ENCODE measurements at regions not wholly inside any gene's neighbourhood (a gene's known extent, or its start where the extent isn't known, plus 50 kb on each side); places are given as distances from the start of the nearest gene placed in this dataset.

DNA sequence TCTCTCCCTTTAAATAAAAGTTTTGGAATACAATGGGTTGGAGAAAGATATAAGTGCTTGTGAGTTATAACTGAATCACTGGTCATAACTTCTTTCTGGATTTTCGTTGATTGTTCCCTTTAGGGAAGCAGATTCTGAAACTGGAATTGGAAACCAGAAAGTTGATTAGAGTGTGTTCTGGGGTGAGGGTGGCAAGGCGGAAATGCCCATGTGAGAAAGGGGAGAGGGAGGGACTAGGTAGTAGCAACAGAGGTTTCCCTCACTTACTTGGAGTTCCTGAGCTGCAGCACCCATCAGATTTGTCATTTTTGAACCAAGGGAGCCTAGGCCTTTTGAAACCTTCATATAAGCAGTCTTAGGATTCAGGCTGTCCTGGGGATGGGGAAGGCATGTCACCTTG lies 453.4 kb downstream of the KCNJ3 start:
- ATAC-seq, result no peak
- DNase-seq, result no peak

DNA sequence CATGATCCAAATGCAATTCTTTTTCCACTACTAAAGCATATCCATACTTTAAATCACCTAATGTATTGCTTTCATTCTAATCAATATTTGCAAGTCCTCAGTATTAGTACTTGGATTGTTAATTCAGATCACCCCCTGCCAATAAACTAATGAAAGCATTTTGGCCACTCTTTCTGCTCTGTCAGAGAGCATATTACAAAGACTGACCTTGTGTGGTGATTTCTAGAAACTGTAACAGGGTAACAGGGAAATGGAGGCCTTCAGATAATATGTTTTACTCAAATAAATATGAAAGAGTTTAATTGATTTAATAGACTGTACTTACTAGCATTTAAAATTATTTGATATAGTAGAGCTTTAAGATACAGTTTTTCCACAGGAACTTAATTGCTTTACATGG lies 453.0 kb downstream of the KCNJ3 start:
- ATAC-seq (no peak), DNase-seq (no peak)

DNA sequence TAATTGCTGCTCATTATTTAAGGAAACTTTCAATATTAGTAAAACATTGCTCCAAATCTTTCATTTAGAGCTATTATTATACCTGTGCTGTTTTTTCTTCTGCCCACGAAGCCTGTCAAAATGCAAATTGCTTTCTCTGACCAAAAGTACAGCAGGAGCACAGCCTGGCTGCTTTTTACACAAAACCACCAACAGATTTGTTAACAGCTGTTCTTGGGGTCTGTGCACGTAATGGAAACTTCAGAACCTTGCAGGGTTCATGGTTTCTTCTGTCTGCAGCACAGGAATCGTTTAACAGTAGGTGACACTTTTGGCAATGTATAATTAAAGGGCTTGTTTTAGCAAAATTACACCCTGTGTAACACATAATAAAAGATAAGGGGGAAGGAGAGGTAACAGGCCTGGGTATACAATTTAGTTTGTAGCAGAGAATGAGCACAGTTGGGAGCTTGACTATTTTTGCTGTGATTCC lies 447.3 kb downstream of the KCNJ3 start:
- DNase-seq, result no peak
- no peak for ATAC-seq

DNA sequence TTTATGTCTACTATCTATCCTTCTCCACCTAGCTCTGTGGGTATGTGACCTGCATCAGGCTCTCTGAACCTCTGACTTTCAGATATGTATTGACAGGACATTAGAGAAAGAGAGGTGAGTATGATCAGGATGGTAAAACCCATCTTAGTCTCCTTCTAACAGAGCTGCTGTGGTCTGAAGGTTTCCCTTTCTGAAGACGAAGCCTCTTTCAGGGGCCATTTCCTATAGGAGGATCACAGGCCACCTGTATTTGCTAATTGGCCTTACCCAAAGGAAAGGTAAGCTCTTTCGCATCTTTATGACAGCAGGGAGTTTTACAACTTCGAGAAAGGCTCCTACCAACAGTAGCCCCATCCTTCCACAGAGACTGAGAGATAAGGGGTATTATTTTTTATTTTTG lies 442.9 kb downstream of the KCNJ3 start:
- ATAC-seq (no peak), DNase-seq (no peak)

DNA sequence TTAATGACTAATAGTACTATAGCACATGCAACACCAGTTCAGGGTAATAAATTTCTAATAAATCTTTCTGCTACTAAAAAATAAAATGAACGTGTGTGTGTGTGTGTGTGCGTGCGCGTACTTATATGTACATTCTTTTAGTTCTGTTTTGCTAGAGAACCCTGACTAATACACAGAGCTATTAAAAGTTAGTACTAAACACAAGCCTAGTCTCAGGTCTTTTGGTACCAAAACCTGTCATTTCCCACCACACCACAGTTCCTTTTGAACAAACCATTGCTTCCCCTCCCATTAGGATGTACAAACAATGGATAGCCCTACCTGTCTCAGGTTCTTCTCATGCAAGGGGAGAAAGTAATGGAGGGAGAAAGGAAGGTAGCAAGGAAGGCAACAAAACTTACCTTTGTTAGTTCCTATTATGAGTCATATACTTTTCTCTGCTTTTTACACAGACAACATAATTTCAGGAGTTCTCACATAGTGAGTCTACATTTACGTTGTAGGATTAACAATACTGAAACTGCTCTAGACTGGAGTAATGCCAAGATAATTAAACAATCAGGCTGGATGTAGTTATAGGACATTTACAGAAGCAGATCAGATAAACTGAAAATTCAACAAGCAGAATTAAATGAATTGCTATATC lies 427.2 kb downstream of the KCNJ3 start:
- no peak for ATAC-seq

DNA sequence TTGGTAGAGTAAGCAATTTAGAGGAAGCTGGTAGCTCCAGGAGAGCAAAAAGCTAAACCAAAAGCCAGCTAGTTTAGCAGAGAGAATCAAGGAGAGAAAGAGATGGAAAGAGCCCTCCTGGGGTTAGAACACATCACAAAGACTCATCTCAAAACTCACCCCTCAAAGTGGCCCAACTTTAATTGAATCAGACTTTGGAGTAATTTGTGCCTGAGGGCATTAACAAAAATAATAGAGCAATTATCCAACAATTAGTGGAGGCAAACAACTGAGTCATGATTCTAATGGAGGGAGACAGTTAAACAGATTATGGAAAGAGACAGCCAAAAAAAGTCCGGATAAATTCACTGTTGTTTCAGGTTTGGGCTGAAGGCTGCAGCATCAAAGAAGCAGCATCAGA lies 417.4 kb downstream of the KCNJ3 start:
- DNase-seq, result no peak
- ATAC-seq, result no peak

More for the DNA sequence above, 427.2 kb downstream of the KCNJ3 start:
- no peak for DNase-seq

DNA sequence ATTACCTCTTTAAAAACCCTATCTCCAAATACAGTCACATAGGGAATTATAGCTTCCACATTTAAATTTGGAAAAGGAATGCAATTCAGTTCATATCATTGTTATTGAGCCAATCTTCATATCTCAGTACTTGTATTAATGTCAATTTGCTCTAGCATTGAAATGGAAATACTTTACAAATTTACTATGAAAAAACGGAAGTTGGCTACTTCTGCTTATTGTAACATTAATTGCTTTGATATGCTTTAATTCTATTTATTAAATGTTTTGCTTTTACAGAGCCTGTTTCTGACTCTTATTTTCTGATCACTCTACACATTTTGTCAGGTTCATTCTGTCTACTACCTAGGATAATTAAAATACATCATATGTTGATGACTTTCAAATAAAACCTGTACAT lies 412.6 kb downstream of the KCNJ3 start:
- ATAC-seq (no peak), DNase-seq (no peak)

DNA sequence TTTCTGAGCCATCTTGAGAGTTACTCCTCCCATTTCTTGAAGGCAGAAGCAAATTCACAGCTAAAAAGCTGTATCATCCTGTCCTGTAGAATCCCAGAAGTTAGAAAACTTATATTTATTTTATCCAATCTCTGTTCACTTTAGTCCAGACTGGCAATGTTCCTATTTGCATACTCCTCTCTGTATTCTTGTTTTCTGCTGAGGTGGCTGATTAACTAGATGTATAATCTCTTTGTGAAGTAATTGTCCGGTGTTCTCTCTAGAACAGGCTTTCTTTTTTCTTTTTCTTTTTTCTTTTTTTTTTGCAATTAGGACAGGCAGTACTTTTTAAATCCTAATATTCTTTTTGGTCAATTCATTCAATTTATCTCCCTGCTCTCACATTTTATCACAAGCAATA lies 411.0 kb downstream of the KCNJ3 start:
- DNase-seq, result no peak
- ATAC-seq, result no peak

DNA sequence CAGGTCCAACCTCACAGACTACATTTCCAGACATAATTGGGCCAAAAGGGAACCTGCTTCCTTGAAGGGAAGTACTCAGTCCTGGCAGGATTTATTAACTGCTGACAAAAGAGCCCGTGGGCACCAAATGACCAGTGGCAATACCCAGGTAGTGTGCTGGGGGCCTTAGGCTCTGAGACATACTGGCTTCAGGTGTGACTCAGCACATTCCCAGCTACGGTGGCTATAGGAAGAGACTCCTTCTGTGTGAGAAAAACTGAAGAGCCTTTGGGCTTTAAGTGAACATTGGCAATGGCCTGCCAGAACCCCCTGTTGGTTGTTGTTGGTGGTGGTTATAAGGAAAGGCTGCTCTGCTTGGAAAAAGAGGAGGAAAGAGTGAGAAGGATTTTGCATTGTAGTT lies 401.8 kb downstream of the KCNJ3 start:
- DNase-seq (no peak), ATAC-seq (no peak)

DNA sequence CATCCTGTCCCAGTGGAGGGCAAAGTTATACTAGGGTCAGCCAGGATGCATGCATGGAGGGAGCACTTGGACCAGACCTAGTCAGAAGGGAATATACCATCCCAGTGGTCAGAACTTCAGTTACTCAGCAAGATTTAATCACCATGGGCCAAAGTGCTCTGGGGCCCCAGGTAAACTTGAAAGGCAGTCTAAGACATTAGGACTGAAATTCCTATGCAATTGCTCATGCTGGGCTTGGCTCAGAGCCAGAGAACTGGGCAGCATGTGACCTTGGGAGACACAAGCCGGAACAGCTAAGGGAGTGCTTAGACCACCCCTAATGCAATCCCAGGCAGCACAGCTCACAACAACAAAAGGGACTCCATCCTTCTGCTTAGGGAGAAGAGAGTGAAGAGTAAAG lies 401.3 kb downstream of the KCNJ3 start:
- DNase-seq, result no peak
- ATAC-seq, result no peak

DNA sequence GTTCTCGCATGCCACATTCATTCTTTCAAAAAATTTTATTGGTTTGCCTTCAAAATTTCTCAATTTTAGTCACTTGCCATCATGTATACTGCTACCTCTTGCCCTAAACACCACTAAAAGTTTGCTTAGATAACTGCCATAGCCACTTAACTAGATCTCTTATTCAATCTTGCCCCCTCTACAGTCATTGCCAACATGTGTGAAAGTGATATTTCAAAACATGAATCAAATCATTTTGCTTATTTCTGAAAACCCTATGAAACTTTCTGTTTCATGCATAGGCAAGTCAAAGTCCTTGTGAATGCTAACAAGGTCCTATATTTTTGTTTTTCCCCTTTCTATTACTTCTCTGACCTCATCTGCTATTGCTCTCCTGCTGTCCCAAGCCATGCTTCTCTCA lies 397.1 kb downstream of the KCNJ3 start:
- DNase-seq (no peak), ATAC-seq (no peak)

DNA sequence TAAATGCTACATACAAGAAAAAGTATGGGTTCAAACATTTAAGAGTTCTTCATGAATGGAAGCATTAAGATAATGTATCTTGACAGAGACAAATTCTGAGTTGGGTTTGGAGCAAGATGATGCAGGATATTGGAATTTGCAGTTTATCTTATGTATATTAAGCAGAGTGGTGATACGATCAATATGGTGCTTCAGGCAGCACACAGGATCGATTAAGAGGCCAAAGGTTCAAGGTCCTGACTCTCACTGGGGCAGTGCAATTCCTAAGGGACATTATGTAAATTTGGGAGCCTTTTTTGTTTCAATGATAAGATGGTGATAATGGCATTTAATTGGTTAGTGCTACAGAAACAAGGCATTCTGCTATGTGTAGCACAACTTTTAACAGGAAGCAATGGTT lies 381.9 kb downstream of the KCNJ3 start:
- ATAC-seq (no peak), DNase-seq (no peak)

DNA sequence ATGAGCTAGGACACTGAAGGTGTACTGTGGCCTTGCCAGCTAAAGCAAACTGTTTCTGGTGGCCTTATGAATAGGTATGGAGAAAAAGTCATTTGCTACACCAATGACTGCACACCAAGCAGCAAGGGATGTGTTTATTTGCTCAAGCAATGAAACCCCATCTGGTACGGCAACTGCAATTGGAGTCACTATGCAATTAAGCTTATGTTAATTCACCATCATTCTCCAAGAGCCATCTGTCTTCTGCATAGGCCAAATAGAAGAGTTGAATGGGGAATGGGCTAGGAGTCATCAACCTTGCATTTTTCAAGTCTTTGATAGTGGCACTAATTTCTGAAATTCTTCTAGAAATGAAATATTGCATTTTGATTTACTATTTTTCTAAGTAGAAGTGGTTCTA lies 372.0 kb downstream of the KCNJ3 start:
- no peak for ATAC-seq

DNA sequence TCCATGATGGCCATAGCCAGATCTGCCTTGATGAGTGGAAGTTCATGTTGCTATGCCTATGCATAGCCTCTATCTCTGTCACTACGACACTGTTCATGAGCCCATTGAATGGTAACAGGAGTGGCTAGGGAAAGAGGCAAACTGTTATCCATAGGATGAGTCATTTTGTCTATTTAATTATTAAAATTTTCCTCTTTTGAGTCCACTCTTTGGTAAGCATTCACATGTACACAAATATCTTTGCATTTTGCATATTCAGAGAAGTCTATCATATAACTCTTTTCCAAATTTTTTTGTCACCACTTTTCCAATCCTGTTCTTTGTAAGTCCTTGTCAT lies 364.4 kb downstream of the KCNJ3 start:
- DNase-seq, result no peak
- no peak for ATAC-seq

More for the DNA sequence above, 372.0 kb downstream of the KCNJ3 start:
- DNase-seq, result no peak

DNA sequence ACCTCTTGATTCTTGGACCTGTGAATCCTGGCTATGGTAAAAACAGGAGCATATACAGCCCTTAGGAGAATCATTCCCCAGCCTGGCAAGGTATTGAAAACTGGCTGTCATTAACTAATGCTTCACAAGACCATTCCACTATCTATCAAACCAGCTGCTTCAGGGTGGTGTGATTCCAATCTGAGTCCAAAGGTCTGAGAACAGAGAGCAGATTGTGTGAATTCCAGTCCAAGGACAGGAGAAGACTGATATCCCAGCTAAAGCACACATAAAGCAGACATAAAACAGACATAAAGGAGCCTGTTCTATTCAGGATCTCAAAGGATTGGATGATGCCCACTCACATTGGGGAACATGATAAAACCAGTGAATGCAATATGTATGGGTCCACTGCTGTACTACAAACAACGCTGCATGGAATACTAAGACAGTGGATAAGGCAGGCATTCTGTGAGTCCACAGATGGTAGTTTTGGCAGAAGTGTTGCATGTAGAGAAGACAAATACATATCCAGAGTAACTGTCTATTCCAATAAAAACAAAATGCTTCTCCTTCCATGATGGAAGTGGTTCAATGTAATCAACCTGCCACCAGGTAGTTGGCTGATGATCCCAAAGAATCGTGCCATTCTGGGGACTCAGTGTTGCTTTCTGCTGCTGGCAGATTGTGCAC lies 363.9 kb downstream of the KCNJ3 start:
- no peak for DNase-seq
- ATAC-seq, result no peak

DNA sequence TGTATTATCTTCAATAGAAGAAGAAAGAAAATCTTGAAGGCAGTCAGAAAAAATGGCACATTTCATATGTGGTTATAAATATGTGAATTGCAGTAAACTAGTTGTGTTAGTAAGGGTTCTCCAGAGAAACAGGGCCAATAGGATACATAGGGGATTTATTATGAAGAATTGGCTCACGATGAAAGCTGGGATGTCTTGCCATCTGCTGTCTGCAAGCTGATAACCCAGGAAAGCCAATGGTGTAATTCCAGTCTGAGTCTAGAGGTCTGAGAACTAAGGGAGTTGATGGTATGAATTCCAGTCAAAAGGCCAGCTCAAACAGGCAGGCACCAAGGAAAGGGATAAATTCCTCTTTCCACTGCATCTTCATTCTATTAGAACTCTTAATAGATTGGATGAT lies 362.4 kb downstream of the KCNJ3 start:
- DNase-seq, result no peak

DNA sequence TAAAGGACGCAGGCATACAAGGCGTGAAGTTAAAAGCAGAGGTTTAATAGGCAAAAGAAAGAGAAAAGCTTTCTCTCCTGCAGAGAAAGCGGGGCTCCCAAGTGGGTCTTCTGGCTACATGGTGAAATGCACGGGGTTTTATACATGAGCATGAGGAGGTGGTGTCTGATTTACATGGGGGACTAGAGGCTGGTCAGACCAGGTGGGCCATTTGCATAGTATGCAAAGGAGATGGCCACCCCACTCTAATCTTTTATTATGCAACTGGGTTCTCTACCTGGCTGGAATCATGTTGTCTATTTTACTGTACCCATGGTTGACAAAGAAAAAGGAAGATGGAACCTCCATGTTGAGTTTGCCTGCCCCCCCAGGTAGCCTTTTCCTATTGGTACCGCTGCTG lies 356.2 kb downstream of the KCNJ3 start:
- no peak for DNase-seq
- ATAC-seq, result no peak

More for the DNA sequence above, 362.4 kb downstream of the KCNJ3 start:
- ATAC-seq, result no peak

DNA sequence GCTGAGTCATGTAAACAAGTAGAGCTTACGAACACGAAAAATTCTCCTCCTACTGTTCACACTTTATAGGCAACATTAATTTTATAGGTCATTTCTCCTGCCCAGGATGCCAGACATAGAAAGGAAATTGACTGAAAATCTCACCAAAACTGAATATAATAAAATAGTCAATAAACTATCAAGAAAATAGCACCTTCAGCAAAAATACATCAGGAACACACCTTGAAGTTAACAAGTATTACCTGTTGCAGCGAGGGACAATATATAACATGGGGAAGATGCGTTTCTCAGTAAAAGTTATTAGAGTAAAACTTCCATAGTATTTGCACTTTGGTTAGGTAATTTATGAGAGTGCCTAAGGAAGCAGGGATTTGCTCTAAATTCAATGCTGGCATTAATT lies 344.6 kb downstream of the KCNJ3 start:
- ATAC-seq (no peak), DNase-seq (no peak)

DNA sequence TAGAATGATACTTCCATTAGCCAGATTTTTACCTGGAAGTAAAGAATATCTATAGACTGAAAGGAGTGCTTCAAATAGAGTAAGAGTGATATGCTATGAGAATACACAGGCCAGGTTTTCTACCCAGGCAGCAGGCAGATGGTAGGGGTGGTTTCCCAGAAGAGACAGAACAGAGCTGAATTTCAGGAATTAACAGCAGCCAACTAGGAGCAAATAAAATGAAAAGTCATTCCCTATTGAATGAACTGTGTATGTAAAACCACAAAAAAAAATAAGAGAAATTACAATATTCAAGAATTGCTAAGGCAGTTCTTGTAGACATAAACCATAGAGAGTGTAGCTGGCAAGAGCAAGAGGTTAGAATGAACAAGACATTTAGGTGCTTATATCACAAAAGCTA lies 336.8 kb downstream of the KCNJ3 start:
- no peak for DNase-seq

DNA sequence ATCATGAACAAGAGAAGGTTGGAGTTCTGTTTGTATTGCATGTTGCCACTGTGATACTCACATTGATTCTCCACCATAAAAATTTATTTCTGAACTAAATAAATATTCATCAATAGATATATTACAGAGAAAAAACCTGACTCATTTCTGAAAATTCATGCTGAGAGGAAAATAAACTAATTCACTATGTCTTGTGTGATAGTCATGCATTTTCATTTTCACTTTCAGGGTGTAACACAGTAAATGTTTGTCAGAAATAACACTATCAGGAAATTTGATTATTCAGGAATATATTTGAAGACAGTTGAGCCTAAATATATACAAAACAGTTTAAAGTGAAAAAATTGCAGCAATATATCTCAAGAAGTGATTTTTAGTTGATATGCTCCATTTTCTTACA lies 335.2 kb downstream of the KCNJ3 start:
- no peak for ATAC-seq
- no peak for DNase-seq

More for the DNA sequence above, 336.8 kb downstream of the KCNJ3 start:
- no peak for ATAC-seq

DNA sequence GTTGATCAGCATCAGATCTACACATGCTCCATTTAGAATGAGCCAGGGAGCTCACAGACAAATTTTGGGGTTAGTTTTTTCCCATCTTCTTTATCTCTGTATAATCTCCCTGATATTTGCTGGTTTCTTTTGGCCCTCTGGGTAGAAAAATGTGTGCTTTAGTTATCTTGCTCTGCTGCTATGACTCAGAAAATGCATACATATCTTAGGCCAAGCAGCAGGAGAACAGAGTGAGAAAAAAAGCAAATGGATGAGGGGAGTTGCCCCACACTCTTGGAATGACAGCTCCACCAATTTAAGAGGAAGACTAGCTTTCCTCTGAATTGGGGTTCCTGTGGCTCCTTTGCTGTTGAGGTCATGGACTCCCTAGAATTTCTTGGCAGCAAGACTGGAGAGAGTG lies 331.8 kb downstream of the KCNJ3 start:
- DNase-seq (no peak), ATAC-seq (no peak)

DNA sequence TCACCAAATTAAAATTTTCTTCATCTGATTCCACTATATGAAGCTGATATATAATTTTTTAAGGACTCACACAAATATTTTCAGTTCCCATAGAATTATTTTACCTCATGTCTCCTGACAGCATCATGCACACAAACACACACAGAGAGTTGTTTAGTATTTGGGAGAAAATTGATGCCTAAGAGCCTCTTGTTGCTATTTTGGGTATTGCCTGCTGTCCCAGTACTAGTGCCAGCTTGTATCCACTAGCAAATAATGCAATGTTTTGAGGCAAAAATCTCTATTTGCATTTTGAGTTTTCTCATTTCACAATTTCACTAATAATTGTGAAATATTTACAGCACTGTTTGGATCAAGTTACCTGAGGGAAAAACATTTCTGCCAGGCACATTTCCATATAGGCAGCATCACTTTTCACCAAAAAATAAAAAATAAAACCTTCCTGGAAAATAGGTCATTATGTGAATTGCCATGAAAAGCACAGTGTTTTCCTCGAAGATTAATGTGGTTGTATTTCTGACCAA lies 328.2 kb downstream of the KCNJ3 start:
- ATAC-seq (no peak), DNase-seq (no peak)

DNA sequence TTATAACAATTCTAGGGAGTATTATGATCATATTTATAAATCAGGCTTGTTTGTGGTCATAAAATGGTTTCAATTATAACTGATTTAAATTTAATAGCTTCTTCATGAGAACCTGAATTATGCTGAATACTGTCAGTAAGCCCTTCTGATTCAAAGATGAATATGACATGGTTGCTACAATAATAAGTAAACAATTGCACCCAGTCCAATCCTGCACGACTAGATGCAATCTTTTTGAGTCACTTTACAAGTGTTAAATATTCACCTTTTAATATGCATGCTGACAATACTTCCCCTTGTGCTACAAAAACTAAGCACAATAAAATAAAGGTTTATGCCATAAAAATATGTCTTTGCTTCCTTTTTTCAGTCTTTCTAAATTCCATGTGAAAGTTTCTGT lies 325.2 kb downstream of the KCNJ3 start:
- no peak for ATAC-seq
- DNase-seq, result no peak

DNA sequence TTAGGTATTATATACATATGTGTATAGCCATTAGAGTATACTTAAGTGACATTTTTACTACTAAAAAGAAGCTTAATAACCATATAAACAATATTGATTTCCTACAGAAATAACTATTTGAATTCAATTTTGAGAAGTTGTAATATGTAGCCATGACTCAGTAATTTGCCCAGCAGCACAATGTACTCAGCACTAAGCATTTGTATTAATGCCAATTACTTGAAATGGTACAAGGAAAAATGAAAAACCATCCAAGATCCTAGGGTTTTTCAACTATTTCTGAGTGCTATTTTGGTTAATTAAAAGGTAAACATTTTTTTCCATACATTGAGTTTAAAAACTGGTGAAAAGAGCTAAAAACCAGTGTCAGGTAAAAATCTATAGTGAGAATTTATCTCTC lies 324.0 kb downstream of the KCNJ3 start:
- ATAC-seq, result no peak

More for the DNA sequence above, 324.0 kb downstream of the KCNJ3 start:
- DNase-seq, result no peak

Measured in stimulated activated naive CD8-positive, alpha-beta T cell treated with anti-CD3 and anti-CD28 coated beads, Interleukin-15, Interleukin-2, amounts not matched to agents 100 U/mL and 50 U/mL, for 24 hours (primary cell).